HG03571 (cell line): ENCODE measurements at regions not wholly inside any gene's neighbourhood (a gene's known extent, or its start where the extent isn't known, plus 50 kb on each side); places are given as distances from the start of the nearest gene placed in this dataset.
"Not testable (repeated sequence)": the region's sequence is repeated elsewhere in the genome, so short reads cannot be mapped to it uniquely, and the experiment has no call there.

Experiments
- ATAC-seq: cut with Tn5 transposase; IDR thresholded peaks from one replicate; pipeline ENCODE4 v1.9.1; 2021; ENCODE audit not compliant: unreplicated experiment

GRCh38 chr9:99670886-99671285 is 150.8 kb upstream of the NR4A3 start:
- ATAC-seq, result not testable (repeated sequence)

- no peak for ATAC-seq
These were observed 144.4 kb upstream of the NR4A3 start for GRCh38 chr9:99677281-99677680.

- no peak for ATAC-seq
These were observed 143.1 kb upstream of the NR4A3 start for GRCh38 chr9:99678566-99678965.

GRCh38 chr9:99680191-99680590 is 141.5 kb upstream of the NR4A3 start:
- ATAC-seq, result no peak

GRCh38 chr9:99681113-99681512 is 140.6 kb upstream of the NR4A3 start:
- no peak for ATAC-seq

- ATAC-seq, result no peak
These were observed 139.3 kb upstream of the NR4A3 start for GRCh38 chr9:99682378-99682777.

- no peak for ATAC-seq
These were observed 138.8 kb upstream of the NR4A3 start for GRCh38 chr9:99682870-99683269.

- no peak for ATAC-seq
These were observed 131.1 kb upstream of the NR4A3 start for GRCh38 chr9:99690573-99690972.

- ATAC-seq, result no peak
These were observed 127.8 kb upstream of the NR4A3 start for GRCh38 chr9:99693888-99694287.

GRCh38 chr9:99694393-99694792 is 127.3 kb upstream of the NR4A3 start:
- ATAC-seq, result no peak

GRCh38 chr9:99699396-99699795 is 122.3 kb upstream of the NR4A3 start:
- no peak for ATAC-seq

GRCh38 chr9:99712214-99712613 is 109.5 kb upstream of the NR4A3 start:
- no peak for ATAC-seq

GRCh38 chr9:99713838-99714306 is 107.8 kb upstream of the NR4A3 start:
- no peak for ATAC-seq

- ATAC-seq, result no peak
These were observed 103.1 kb upstream of the NR4A3 start for GRCh38 chr9:99718631-99719030.

GRCh38 chr9:99720455-99721050 is 101.1 kb upstream of the NR4A3 start:
- peak; percentile 76 for ATAC-seq

- ATAC-seq, result no peak
These were observed 99.8 kb upstream of the NR4A3 start for GRCh38 chr9:99721898-99722297.

GRCh38 chr9:99722877-99723276 is 98.8 kb upstream of the NR4A3 start:
- ATAC-seq, result no peak

GRCh38 chr9:99724640-99725039 is 97.0 kb upstream of the NR4A3 start:
- no peak for ATAC-seq

GRCh38 chr9:99725852-99726251 is 95.8 kb upstream of the NR4A3 start:
- ATAC-seq, result no peak

GRCh38 chr9:99726758-99727157 is 94.9 kb upstream of the NR4A3 start:
- ATAC-seq, result no peak

GRCh38 chr9:99730062-99730461 is 91.6 kb upstream of the NR4A3 start:
- ATAC-seq, result no peak

- ATAC-seq, result no peak
These were observed 89.7 kb upstream of the NR4A3 start for GRCh38 chr9:99731950-99732349.

GRCh38 chr9:99732715-99733114 is 89.0 kb upstream of the NR4A3 start:
- ATAC-seq, result no peak
